ENCODE measurements at regions not wholly inside any gene's neighbourhood (a gene's known extent, or its start where the extent isn't known, plus 50 kb on each side); places are given as distances from the start of the nearest gene placed in this dataset.
A peak's percentile ranks its signal among the peaks of the same experiment; 100 is the strongest.

DNA sequence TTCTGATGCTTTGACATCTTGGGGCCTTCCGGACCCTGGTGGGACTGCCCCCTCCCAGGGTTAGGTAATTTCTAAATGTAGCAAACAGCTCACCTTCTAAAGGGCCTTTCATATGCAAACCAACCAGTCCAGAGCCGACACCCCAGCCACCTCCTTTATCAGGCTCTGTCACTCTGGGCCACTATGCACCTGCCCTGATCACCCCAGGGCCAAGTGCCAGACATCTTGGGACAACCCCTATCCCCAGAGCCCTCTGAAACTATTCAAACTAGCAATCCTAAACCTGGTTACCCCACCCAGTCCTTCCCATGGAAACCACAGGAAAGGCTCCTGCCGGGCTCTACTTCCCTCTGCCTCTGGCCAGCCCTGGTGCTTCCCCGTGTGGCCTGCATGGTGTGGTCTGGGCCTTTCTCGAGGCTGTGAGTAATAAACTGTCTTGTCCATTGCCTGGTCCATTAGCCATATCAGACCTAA, 91.2 kb upstream of the TNRC6C start:
- DNase-seq = no peak

DNA sequence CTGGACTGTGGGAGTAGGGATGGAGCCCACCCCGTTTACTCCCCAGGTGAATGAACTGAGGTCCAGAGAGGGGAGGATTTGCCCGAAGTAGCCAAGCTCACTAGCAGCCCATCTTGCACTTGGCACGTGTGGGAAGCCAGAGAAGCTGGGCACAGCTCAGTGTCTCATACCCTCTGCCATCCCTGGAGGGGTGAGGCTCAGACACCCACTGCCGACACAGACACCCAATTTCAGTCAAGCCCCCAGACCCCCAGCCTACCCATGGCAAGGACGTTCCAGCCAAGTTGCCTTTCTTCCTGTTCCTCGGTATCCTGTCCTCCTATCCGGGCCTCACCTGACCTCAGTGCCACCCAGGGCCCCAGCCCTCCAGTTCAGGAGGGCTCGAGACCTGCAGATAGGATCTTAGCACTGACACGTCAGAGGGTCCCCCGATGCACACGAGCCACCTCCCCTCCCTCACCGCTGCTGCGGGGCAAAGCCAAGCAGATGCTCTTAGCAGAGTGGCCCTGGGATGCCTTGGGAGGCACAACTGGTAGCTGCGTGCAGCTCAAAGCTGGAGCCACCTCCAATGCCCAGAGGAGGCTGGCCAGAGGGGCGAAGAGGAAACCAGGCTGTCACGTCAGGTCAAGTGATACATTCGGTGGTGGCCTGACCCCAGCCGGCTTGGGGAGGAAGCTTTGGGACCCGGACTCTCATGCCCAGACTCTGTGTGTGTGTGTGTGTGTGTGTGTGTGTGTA, 90.4 kb upstream of the TNRC6C start:
- DNase-seq = no peak

DNA sequence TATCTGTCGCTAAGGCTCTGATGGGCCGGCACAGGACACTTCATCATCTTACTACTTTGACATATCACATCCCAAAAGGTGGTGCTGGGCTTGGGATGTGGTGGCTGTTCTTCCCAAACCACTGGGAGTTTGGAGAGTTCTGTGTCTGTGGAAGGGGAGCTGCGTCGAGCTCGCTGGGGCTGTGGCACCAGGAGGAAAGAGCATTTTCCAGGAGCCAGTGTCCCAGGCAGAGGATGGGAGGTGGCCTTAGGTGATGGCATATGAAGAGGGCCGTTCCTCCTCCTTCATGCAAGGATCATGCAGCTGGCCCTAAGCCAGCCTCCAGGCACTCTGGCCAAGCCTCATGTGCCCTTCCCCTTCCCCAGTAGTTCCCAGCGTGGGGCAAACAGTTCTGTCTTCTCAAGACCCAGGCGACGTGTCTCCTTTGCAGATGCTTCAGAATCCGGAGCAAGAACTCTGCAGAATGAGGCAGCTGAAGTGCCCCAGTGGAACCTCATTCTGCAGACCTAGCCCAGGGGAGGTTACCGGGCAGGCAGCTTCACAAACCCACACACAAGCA, 89.4 kb upstream of the TNRC6C start:
- DNase-seq = no peak

DNA sequence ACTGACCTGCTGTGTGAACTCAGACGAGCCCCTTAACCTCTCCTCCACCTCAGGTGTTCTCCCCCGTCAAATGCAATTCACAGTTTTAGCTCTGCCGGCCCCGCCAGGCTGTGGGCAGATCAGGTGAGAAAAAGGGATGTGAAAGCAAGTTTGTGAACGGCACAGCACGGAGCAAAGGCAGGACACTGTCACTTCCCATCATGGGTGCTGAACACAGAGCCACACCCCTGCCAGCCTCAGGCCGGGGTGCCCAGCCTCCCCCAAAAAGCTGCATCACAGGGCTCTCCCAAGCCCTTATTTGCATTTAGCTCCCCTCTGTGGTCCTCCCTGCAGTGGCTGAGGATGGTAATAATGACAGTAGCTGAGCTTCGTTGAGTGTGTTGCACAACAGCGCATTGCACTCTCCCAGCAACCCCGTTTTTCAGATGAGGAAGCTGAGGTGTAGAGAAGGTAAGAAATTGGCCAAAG, 88.8 kb upstream of the TNRC6C start:
- peak; percentile 40 for DNase-seq

DNA sequence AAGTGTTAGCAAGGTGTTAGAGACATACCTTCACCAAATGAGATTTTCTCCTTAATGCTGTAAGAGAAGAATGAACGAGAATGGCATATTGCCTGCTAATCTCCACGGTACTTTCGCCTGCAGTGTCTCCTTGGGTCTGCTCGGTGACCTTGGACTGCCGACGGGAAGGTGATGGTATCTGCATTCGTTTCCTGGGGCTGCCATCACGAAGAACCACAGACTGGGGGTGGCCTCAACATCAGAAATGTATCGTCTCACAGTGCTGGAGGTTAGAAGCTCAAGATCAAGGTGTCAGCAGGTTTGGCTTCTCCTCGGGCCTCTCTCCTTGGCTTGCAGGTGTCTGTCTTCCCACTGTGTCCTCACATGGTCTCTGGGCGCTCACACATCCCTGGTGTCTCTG, 86.3 kb upstream of the TNRC6C start:
- no peak for DNase-seq

DNA sequence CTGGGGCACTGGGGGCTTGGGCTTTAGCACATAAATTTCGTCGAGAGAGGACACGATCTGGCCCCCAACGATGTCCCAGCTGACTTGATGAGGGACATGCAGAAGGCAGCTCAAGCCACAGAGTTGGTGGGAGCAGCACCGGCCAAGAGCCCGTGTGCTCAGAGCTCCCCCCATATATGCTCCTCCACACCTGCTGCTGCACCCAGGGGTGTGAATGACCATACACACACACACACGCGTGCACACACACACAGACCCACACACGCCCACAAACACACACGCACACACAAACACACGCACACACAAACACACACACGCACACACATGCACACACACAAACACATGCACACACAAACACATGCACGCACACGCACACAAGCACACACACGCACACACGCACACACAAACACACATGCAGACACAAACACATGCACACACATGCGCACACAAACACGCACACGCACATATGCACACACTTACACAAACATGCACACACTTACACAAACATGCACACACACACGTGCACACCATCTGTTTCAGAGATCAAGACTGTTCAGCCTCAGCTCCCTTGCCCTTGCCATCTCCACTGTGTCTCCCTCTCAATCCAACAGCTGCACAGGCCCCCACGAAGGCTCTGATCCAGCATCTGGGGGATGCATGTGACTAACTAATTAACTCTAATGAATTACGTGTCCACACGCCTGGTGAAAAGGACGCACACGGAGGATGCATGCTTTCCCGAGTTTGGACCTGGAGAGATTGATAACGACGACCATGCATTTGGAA, 85.6 kb upstream of the TNRC6C start:
- no peak for DNase-seq

DNA sequence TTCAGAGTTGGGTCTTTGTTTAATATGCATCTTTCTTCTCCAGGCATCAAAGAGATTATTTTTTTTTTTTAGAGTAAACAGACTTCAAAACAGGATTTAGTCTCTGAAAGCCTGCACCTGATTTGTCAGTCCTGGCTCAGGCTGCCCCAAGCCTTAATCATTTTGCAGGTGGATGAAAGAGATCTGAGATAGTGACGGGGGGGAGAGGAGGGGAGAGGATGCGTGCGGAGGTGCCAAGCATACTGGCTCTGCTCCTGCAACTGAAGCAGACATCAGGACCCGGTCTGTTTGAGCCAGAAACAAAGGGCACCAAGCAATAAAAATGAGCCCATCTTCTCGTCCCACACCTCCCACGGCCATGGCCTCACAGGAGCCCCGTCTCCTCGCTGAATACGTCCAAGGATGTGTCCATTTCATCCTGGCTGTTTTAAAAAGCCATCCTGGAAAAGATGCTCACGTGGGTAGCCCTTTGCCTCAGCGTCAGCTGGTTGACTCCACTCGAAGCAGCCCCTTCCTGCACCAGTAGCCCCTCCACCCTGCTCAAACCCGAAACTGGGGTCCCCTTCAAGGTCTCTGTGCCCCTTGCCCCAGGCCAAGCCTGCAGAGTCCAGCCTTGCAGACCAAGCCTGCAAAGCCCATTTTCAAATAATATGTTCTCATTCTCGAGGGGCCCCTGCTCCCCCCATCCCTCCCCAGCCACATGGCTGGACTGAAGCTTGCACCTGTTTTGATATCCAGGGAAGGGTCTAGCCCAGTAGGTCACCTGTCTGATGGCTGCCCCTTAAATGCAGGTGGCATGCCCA, 84.8 kb upstream of the TNRC6C start:
- no peak for DNase-seq

DNA sequence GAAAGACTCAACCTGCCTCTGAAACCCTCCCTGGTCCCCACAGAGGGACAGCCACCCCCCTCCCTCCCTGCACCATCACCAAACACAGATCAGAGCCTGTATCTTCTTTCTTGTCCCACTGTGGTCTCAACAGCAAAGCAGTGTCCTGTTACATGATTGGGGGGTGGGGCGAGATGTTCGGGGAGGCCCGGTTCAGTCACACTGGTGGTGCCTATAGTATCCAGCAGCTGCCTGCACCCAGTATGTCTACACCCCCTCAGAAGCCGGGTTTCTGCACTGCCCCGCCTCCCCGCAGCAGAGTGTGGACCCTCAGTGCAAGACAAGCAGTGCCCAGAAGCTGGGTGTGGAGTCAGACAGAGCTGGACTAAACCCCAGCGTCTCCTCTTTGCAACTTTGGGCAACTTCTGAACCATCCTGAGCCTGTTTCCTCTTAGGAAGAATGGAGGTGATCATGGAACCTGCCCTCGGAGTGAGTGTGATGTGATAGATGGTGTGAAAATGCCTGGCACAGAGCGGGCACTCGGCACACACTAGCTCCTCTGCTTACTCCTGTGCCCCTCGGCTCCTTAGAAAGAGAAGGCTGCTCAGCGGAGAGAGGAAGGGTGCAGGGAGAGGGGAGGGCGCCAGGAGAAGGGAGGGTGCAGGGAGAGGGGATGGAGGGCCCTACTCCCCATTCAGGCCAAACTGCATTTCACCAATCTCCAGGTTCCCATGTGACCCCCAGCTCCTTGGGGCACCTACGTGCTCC, 84.0 kb upstream of the TNRC6C start:
- no peak for DNase-seq

DNA sequence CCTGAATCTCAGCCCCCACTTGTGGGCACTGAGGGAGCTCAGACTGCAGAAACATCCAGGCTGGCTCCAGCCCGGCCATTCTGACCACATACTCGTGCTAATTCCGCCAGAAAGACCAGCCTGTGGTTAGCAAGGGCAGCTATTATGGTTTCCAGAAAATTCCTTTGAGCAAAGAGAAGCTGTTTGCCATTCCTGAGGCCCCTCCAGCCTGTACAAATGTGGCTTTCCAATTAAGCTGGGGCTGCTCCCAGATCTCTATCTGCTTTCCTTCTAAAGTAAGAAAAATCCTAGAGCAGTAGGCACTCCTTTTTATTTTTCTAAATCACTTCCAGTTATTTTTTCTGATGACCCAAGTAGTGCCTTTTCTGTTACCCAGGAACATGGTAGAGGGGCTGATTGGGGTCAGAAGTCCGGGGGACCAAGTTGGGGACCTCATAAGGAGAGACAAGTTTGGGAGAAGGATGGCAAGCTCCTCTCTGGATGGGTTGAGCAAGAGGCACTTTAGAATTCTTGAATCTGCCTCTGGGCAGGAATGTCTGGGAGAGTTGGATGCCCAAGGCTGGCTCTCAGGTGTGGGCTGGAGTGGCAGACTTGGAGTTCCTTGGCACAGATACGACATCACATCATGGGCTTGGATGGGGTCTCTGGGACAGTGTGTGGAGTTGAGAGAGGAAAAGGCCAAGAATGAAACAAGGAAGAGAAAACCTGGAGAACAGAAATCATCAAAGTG, 83.3 kb upstream of the TNRC6C start:
- DNase-seq = no peak

DNA sequence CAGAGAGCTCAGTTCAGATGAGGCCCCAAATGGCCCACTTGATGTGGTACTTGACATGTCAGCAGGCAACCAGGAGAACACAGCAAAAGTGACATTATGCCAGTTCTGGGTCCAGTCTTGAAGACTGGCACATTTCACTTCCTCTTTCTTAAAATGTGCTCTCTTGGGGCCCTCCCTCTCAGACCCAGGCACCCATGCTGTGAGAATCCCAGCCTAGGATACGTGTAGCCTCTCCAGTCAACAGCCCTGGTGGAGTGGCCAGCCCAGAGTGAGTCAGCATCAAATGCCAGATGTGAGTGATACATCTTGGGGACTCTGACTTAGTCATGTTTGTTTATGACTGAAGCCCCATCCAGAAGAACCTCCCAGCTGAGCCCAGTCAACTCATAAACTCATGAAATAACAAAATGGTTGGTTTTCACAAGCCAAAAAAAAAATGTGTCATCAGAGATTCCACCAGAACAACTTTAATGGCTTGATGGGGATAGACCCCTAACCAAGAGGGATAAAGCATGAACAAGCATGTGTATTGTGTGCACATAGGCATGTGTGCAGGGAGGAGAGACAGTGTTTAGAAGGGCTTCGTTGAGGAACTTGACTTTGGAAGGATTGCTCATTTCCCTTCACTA, 82.5 kb upstream of the TNRC6C start:
- no peak for DNase-seq

DNA sequence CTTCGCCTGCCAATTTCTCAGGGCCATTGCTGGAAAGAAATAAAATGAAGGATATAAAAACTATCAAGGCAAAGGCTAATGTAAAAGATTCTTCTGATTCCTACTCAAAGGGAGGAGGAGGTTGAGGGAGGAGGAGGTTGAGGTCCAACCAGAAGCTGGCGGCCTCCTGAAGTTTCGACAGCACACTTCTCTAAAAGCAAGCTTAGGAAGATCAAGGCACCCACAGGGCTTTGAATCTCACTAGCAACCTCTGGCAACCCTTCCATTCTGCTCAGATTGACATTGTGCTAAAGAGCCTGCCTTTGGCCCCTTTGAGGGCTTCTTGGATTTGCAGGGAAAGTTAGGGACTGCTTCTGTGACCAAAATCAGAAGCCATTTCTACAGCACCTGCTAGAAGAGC, 81.5 kb upstream of the TNRC6C start:
- DNase-seq = no peak

DNA sequence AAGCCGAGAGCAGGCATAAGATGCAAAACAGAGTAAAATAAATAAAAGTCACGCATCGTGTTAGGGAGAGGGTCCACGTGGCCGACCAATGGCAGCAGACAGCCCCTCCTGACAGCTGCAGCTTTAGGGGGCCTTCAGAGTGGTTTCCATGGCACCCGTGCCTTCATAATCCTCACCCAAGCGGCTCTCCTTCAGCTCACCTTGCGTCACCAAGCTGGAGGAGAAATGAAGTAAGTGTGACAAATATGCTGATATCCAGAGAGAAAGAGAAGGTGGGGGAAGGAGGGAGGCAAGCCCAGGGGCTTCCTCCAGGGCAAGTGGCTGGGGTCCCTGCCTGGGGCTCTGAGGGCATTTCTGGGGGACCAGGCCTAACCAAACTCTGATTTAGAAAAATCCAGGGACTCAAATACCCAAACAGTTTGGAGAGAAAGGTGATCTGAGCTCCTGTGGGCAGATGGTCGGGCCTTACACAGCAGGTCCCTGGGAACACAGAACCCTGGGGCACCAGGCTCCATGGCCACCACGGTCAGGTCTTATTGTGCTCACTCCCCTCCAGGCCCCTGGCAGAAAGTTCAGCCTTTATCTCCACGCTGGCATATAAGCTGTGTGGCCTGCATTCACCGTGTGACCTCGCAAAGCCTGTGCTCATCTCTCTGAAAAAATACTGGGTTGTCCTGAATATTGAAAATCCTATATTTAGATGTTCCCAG, 80.7 kb upstream of the TNRC6C start:
- no peak for DNase-seq

DNA sequence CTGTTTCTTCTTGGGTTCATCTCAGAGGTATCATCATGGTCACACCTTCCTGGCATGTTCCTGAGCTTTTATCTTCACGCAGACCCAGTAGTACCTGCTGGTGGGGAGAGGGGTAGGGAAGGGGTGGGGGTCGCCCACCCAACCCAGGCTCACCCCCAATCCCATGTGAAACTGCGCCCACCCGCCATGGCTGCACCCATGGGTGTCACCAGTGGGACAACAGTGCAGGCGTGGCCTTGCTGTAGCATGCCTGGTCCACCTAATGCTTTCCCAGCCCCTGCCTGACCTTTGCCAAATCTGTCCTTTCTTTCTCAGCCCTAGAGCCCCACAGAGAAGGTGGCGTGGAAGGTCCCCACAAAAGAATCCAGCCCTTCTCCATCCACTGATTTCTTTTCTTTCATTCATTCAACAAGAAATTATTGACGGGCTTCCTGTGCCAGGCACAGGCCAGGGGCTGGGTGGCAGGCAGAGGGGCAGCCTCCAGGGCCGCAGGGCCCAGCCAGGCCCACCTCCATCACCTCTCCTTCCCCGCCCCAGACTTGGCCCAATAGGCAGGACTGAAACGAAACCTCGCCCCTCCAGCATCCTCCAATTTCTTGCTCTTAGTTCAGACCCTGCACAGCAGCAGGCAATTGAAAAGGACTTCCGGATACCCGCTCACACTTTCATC, 79.1 kb upstream of the TNRC6C start:
- DNase-seq = no peak

DNA sequence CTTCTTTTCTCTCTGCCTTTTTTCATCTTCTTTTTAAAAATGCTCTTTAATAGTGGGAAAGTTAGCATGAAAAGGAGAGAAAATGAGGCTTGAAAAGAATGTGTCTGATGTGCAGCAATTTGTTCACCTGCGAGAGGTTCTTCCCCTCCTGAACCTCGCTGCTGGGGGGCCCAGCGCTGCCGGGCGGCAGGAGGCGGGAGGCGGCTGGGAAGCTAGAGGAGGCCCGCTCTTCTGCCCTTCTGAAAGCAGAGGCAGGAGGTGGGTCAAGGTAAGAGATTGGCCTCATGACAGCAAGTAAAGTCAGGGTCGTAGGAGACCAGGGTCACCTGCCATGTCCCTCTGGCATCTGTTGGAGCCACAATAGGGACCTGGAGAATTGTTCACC, 78.6 kb upstream of the TNRC6C start:
- DNase-seq = no peak

DNA sequence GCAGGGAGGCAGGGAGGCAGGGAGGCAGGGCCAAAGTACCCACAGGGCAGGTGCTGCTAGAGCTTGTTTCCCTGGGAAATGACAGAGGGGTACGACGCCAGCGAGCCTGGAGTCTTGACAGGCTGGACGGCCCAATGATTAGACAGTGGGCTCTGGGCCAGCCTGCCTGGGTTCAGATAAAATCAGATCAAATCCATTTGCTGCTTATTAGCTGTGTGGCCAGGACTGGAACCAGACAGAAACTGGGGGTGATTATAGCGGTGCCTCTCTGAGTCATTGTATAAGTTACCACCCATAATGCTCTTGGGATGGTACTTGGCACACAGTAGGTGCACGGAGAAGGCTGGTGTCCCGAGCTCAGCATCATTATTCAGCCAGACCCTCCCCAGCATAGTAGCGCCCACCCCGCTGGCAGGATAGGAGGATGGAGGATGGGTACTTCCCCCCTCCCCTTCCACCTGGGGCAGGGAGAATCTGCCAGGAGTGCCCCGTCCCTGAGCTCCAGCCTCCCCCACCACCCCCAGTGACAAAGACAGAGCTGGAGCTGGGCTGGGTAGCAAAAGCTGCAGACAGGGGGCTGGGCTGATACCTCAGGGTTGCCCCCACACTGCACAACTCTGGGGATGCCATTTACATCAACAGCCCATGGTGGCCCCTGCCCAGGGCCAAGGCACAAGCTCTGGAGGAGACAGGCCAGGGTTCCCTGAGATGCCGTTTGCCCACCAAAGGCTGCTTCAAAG, 77.6 kb upstream of the TNRC6C start:
- DNase-seq = no peak

DNA sequence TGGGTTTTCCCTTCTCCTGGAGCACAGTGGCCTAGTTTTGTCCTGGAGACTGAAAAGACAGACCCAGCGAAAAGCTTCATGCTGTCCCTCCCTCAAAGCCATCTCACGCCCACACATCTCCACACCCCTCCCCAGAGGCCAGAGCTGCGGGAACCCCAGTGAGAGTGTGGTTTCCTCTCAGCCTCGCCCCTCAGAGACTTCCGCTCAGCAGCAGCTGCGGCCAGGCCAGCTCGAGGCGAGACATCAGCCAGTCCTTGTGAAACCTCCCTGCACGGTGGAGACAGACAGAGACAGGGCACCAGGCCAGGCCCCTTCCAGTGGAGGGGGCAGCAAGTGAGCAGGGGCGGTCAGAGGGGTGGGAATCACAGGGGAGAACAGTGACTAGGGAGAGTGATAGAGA, 77.0 kb upstream of the TNRC6C start:
- DNase-seq = peak; percentile 84

DNA sequence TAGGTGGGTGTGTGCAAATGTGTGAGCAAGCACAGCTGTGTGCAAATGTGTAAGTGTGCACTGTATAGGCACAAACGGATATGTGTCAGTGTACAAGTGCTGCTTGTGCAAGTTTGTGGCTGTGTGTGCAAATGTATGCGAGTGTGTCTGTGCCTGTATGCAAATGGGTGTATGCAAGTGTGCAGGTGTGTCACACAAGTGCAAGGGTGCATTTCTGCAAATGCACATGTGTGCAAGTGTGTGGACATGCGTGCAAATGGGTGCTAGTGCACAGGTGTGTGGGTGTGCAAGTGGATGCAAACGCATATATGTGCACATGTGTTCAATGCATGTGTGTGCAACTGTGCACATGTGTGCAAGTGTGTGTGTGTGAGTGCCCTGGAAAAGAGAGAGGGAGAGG, 76.5 kb upstream of the TNRC6C start:
- DNase-seq = no peak

DNA sequence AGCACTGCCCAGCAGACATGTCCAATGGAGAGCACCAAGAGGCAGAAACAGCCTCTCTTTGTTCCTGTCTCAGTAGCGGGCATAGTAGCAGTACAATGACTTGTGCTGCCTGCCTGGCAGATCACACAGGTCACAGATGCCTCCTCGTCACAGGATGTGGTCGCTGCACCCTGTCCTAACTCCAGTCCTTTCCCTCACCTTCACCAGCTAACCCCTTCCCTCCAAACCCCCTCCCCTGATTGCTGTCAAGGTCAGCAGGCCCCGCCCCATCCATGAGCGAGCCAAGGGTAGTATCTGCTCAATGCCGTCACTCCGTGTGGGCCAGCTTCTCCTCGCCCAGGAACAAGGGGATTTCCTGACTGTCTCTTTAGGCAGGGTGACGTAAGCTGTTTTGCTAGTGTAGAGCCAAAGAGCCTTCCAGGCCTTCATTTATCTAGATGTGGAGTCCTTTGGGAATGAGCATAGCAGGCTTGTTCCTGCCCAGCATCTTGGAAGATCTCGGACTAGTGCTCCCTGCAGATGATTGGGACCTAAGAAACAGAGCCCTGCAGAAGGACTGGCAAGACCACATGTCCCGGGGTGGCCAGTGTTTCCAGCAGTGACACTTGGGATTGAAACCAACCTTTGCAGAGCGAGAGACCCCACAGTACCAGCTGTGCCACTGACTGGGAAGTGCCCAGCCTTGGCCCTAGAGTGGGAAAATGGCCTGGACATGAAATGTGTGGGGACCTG, 75.9 kb upstream of the TNRC6C start:
- peak; percentile 93 for DNase-seq
